ENCODE measurements at regions not wholly inside any gene's neighbourhood (a gene's known extent, or its start where the extent isn't known, plus 50 kb on each side); places are given as distances from the start of the nearest gene placed in this dataset.

GRCh38 chr4:31234494-31234893 is 514.3 kb downstream of the PCDH7 start:
- no peak for TF ChIP-seq CTCF (IDR thresholded peaks at IDR 0.05)
- no peak for TF ChIP-seq POLR2AphosphoS5 (IDR thresholded peaks at IDR 0.05)
- no peak for TF ChIP-seq POLR2A (IDR thresholded peaks at IDR 0.05)
